Lung (tissue), 11 donors: ENCODE measurements at regions not wholly inside any gene's neighbourhood (a gene's known extent, or its start where the extent isn't known, plus 50 kb on each side); places are given as distances from the start of the nearest gene placed in this dataset.
A peak's percentile ranks its signal among the peaks of the same experiment; 100 is the strongest.

ENCODE experiments used
- ATAC-seq: fragments of 200-7000 bp; cut with Tn5 transposase; one replicate; pipeline ENCODE4 v1.9.1; 2020; ENCODE audit warnings: moderate number of reproducible peaks; ENCODE audit not compliant: insufficient read depth, low FRiP score
- DNase-seq, 3 donors: peaks; one replicate each; pipeline ENCODE4 v3.0.0-alpha.2; 2013 to 2017
- H3K27ac ChIP-seq, 2 donors: one replicate each; pipeline ENCODE4 v1.5.1; 2013; ENCODE audit warnings: mild to moderate bottlenecking in 2 of 2, moderate library complexity in 2 of 2, control low read depth in 1 of 2, inconsistent platforms in 1 of 2, low read depth in 1 of 2, low read length in 1 of 2
- H3K27me3 ChIP-seq, 3 donors: one replicate each; pipeline ENCODE4 v1.5.1; 2013; ENCODE audit warnings: low read length in 2 of 3; ENCODE audit not compliant: control insufficient read depth in 3 of 3, insufficient read depth in 3 of 3
- H3K36me3 ChIP-seq, 4 donors: one replicate each; pipeline ENCODE4 v1.5.1; 2013; ENCODE audit warnings: low read length in 4 of 4, mild to moderate bottlenecking in 1 of 4, moderate library complexity in 1 of 4; ENCODE audit not compliant: control insufficient read depth in 4 of 4, insufficient read depth in 4 of 4
- H3K4me1 ChIP-seq, 5 donors: one replicate each; pipeline ENCODE4 v1.5.1; 2013; ENCODE audit warnings: low read length in 5 of 5, mild to moderate bottlenecking in 2 of 5, moderate library complexity in 1 of 5; ENCODE audit not compliant: control insufficient read depth in 5 of 5, insufficient read depth in 5 of 5
- H3K4me3 ChIP-seq: one replicate; pipeline ENCODE4 v1.5.1; 2013; ENCODE audit warnings: mild to moderate bottlenecking, control low read depth, moderate library complexity
- H3K9ac ChIP-seq, 2 donors: one replicate each; pipeline ENCODE4 v1.5.1; 2013; ENCODE audit warnings: low read length in 2 of 2, control low read depth in 1 of 2; ENCODE audit not compliant: insufficient read depth in 1 of 2
- H3K9me3 ChIP-seq, 4 donors: one replicate each; pipeline ENCODE4 v1.5.1; 2013; ENCODE audit warnings: low read length in 3 of 4, mild to moderate bottlenecking in 1 of 4, moderate library complexity in 1 of 4; ENCODE audit not compliant: control insufficient read depth in 4 of 4, insufficient read depth in 3 of 4
- WGBS, 2 donors: extraction: QIAGEN DNeasy Blood & Tissue Kit; methylation state at CpG; one replicate each; pipeline ENCODE4 v1.1.7; 2013; 5-methylcytosine and 5-hydroxymethylcytosine counted together
- TF ChIP-seq, protein P1 (sequence below): IDR thresholded peaks from 2 replicates; pipeline ENCODE4 v1.5.1; 2012; ENCODE audit warnings: mild to moderate bottlenecking; ENCODE audit errors: control extremely low read depth, extremely low read depth
- donor health status: control.
- donor health status: control.
- donor health status: Bipolar disorder and iron deficiency.
- donor health status: healthy.
- donor health status: DM: yes; HTN: yes; CAD: no.

DNA sequence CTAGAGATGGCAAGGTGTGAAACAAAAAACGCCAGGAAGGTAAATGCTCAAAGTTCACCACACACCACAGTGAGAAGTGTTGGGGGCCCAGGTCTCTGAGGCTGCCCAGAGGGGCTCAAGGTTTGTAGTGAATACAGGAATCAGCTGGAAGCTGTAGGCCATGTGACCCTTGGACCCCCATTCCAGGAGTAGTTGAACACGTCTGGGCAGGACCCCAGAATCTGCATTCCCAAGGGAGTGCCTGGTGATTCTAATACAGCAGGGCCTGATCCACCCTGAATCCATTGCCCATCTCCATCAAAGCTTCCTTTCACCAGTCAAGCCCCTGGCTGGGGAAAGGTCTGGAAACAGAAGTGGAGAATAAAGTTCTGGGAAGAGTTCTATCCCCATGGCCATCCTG lies 70.8 kb upstream of the B3GAT1 start:
- peaks cover 0 to 4% (median 0%) of the 10 kb centered on the region in 4 donors for H3K9me3 ChIP-seq
- ATAC-seq (no peak), DNase-seq (no peak)
- no peak overlapping the region for H3K9ac ChIP-seq
- TF ChIP-seq, protein P1, sequence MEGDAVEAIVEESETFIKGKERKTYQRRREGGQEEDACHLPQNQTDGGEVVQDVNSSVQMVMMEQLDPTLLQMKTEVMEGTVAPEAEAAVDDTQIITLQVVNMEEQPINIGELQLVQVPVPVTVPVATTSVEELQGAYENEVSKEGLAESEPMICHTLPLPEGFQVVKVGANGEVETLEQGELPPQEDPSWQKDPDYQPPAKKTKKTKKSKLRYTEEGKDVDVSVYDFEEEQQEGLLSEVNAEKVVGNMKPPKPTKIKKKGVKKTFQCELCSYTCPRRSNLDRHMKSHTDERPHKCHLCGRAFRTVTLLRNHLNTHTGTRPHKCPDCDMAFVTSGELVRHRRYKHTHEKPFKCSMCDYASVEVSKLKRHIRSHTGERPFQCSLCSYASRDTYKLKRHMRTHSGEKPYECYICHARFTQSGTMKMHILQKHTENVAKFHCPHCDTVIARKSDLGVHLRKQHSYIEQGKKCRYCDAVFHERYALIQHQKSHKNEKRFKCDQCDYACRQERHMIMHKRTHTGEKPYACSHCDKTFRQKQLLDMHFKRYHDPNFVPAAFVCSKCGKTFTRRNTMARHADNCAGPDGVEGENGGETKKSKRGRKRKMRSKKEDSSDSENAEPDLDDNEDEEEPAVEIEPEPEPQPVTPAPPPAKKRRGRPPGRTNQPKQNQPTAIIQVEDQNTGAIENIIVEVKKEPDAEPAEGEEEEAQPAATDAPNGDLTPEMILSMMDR: no peak
- peaks cover 0 to 5% (median 0%) of the 10 kb centered on the region in 3 donors for H3K27me3 ChIP-seq
- 64 to 74% methylated on average over 2 of the region's 2 CpGs for WGBS, 2 donors
- H3K4me1 ChIP-seq: no peaks in the 10 kb centered on the region
- no peak overlapping the region for H3K27ac ChIP-seq
- H3K4me3 ChIP-seq: no peak overlapping the region
- no peaks in the 10 kb centered on the region for H3K36me3 ChIP-seq

DNA sequence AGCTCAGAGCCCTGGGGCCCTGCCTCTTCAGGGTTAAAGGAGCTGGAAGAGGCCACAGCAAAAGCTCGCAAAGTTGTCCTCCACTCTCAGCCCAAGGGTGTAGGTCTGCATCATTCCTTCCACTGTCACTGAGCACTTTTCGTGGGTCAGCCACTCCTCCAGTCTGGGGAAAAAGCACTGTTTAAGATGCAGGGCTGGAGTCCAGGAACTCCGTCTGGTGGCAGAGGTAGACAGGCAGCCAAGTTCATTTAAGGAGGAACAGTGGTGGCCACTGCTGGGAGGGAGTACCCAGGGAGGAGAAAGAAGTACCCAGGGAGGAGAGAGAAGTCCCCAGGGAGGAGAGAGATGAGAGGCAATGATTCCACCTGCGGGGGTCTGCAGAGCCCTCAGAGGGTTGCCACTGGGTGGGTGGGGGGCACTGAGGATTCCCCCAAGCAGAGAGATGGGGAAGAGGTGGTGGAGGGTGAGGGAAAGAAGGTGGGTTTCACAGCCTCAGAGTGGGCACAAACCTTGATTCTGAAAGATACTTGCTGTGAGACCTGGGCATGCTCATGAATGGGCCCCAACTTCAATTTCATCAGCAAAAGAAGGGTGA lies 70.0 kb upstream of the B3GAT1 start:
- Histone ChIP-seq H3K36me3 (no peaks in the 10 kb centered on the region), H3K27me3 (peaks cover 0 to 5% (median 0%) of the 10 kb centered on the region in 3 donors), H3K9me3 (peaks cover 0 to 4% (median 0%) of the 10 kb centered on the region in 4 donors), H3K4me3 (no peak overlapping the region), H3K27ac (no peak overlapping the region), H3K4me1 (no peaks in the 10 kb centered on the region), H3K9ac (no peak overlapping the region)
- peak in 1 of 3 donors; percentile 4 for DNase-seq
- 71 to 76% methylated on average over 4 of the region's 4 CpGs for WGBS, 2 donors
- no peak for ATAC-seq
- TF ChIP-seq, protein P1: no peak

DNA sequence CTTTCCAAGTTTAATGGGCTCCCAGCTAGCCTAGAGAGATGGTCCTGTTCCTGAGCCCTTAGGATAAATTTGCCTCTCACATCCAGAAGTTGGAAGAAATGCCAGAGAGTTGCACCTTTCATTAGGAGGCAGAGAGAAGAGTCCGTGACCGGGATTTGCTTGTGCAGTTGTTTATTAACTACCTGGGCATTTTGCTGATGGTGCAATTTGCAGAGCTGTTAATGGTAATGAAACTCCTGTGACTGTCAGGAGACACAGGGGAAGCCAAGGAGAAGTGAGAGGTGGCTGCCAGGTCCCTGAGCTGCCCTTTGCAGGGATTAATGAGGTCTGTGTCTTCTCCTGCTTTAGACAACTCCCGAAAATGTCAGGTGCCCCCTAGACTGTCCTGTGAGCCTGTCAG lies 69.1 kb upstream of the B3GAT1 start:
- TF ChIP-seq, protein P1: no peak
- ATAC-seq (no peak), DNase-seq (peak in 1 of 3 donors; percentile 2)
- Histone ChIP-seq H3K4me1 (no peaks in the 10 kb centered on the region), H3K9me3 (peaks cover 0 to 4% (median 0%) of the 10 kb centered on the region in 4 donors), H3K36me3 (no peaks in the 10 kb centered on the region), H3K4me3 (no peak overlapping the region), H3K9ac (no peak overlapping the region), H3K27me3 (peaks cover 0 to 5% (median 0%) of the 10 kb centered on the region in 3 donors), H3K27ac (no peak overlapping the region)
- 74 to 82% methylated on average over 3 of the region's 3 CpGs for WGBS, 2 donors

DNA sequence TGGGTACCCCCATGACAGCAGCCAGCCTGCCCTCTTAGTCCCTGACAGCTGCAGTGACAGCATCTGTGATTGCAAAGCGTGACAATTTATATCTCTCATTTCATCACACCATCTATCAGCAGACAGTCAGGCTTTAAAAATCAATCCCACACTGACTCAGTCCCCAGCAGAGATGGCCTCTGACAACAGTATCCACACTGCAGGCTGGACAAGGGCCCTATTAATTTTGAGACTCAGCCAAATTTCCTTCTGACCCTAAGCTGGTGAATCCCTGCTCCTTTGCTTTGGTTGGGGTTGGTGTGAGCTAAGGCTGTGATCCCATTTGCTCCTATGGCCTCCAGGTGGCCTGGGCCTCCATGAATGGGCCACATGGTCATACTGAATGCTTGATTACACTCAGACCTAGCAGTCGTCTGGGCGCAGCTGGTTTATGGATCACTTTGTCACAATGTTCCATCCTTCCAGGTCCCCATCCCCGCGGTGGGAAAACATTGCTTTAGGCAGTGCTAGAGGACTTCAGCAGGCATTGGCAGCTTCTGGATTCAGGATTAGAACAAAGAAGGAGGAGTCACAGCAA lies 68.2 kb upstream of the B3GAT1 start:
- DNase-seq: no peak
- Histone ChIP-seq H3K9ac (no peak overlapping the region), H3K36me3 (no peaks in the 10 kb centered on the region), H3K4me1 (no peaks in the 10 kb centered on the region), H3K9me3 (peaks cover 0 to 7% (median 0%) of the 10 kb centered on the region in 4 donors), H3K27me3 (peaks cover 0 to 5% (median 0%) of the 10 kb centered on the region in 3 donors), H3K27ac (no peak overlapping the region), H3K4me3 (no peak overlapping the region)
- ATAC-seq: no peak
- 73 to 90% methylated on average over 5 of the region's 5 CpGs for WGBS, 2 donors
- TF ChIP-seq, protein P1: no peak
